D721Med (cell line): ENCODE measurements at regions not wholly inside any gene's neighbourhood (a gene's known extent, or its start where the extent isn't known, plus 50 kb on each side); places are given as distances from the start of the nearest gene placed in this dataset.

Experiments used
- DNase-seq: peaks from one replicate; pipeline ENCODE4 v3.0.0; 2011; ENCODE audit warnings: low spot score; ENCODE audit not compliant: insufficient read length
- FAIRE-seq: peaks from 2 replicates; lab custom pipeline; 2011; peaks lifted over from hg19 to GRCh38; lab: Jason Lieb, UNC
- TF ChIP-seq, protein P1 (sequence below): IDR thresholded peaks from 2 replicates; pipeline ENCODE4 v1.5.1; 2012; ENCODE audit warnings: mild to moderate bottlenecking, control low read depth; ENCODE audit not compliant: insufficient read depth; ENCODE audit errors: missing control alignments

DNA sequence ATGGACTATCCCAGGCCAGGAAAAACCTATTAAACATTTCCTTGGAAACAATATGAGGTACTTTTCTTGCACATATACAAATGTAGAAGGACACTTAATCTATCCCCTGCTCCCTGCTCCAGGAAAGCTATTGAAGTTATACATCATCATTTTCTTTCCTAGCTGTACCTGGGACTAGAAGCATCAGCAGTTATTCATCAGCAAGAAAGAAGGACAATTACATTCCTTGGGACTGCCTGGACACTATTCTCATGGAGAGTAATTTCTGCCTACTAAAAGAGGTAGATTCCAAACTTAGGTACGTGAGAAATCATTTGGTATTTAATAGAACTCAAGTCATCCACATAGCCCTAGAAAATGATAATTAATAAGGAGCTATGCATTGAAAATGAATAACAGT is 51.0 kb upstream of the PICALM start:
- DNase-seq (no peak), FAIRE-seq (no peak)
- TF ChIP-seq, protein P1, sequence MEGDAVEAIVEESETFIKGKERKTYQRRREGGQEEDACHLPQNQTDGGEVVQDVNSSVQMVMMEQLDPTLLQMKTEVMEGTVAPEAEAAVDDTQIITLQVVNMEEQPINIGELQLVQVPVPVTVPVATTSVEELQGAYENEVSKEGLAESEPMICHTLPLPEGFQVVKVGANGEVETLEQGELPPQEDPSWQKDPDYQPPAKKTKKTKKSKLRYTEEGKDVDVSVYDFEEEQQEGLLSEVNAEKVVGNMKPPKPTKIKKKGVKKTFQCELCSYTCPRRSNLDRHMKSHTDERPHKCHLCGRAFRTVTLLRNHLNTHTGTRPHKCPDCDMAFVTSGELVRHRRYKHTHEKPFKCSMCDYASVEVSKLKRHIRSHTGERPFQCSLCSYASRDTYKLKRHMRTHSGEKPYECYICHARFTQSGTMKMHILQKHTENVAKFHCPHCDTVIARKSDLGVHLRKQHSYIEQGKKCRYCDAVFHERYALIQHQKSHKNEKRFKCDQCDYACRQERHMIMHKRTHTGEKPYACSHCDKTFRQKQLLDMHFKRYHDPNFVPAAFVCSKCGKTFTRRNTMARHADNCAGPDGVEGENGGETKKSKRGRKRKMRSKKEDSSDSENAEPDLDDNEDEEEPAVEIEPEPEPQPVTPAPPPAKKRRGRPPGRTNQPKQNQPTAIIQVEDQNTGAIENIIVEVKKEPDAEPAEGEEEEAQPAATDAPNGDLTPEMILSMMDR: no peak

- no peak for DNase-seq
Observed at GRCh38 chr11:86119077-86119476, 50.2 kb upstream of the PICALM start.

More at GRCh38 chr11:86119077-86119476, 50.2 kb upstream of the PICALM start:
- no peak for FAIRE-seq
- TF ChIP-seq, protein P1: no peak
